ENCODE measurements at regions not wholly inside any gene's neighbourhood (a gene's known extent, or its start where the extent isn't known, plus 50 kb on each side); places are given as distances from the start of the nearest gene placed in this dataset.
"Not testable (repeated sequence)": the region's sequence is repeated elsewhere in the genome, so short reads cannot be mapped to it uniquely, and the experiment has no call there.

GRCh38 chrX:43423876-43424275 is 232.2 kb upstream of the MAOA start:
- DNase-seq = no peak

- no peak for DNase-seq
Observed at GRCh38 chrX:43436517-43436916, 219.6 kb upstream of the MAOA start.

GRCh38 chrX:43446752-43447151 is 209.3 kb upstream of the MAOA start:
- no peak for DNase-seq

GRCh38 chrX:43448688-43449087 is 207.4 kb upstream of the MAOA start:
- DNase-seq = peak; percentile 48

GRCh38 chrX:43450355-43450754 is 205.7 kb upstream of the MAOA start:
- DNase-seq = peak; percentile 69

GRCh38 chrX:43451976-43452686 is 204.0 kb upstream of the MAOA start:
- DNase-seq = not testable (repeated sequence)

GRCh38 chrX:43456063-43456462 is 200.0 kb upstream of the MAOA start:
- DNase-seq = no peak

- no peak for DNase-seq
Observed at GRCh38 chrX:43456906-43457305, 199.2 kb upstream of the MAOA start.

GRCh38 chrX:43467608-43468234 is 188.4 kb upstream of the MAOA start:
- no peak for DNase-seq

GRCh38 chrX:43469391-43470054 is 186.6 kb upstream of the MAOA start:
- DNase-seq = no peak

GRCh38 chrX:43474321-43474720 is 181.8 kb upstream of the MAOA start:
- DNase-seq = no peak

- DNase-seq = no peak
Observed at GRCh38 chrX:43479070-43479469, 177.0 kb upstream of the MAOA start.

GRCh38 chrX:43479850-43480249 is 176.2 kb upstream of the MAOA start:
- DNase-seq = no peak

GRCh38 chrX:43481576-43481975 is 174.5 kb upstream of the MAOA start:
- DNase-seq = no peak

GRCh38 chrX:43493756-43494155 is 162.3 kb upstream of the MAOA start:
- DNase-seq = no peak

- no peak for DNase-seq
Observed at GRCh38 chrX:43500246-43500645, 155.9 kb upstream of the MAOA start.

GRCh38 chrX:43500996-43501694 is 155.0 kb upstream of the MAOA start:
- DNase-seq = no peak

- no peak for DNase-seq
Observed at GRCh38 chrX:43504394-43504793, 151.7 kb upstream of the MAOA start.

- DNase-seq = no peak
Observed at GRCh38 chrX:43505769-43506168, 150.3 kb upstream of the MAOA start.

GRCh38 chrX:43508694-43509093 is 147.4 kb upstream of the MAOA start:
- DNase-seq = no peak

- DNase-seq = no peak
Observed at GRCh38 chrX:43510209-43510608, 145.9 kb upstream of the MAOA start.

GRCh38 chrX:43513085-43513484 is 143.0 kb upstream of the MAOA start:
- DNase-seq = no peak

- no peak for DNase-seq
Observed at GRCh38 chrX:43514820-43515219, 141.3 kb upstream of the MAOA start.

- no peak for DNase-seq
Observed at GRCh38 chrX:43522582-43522981, 133.5 kb upstream of the MAOA start.

Measured in NCI-H748 treated with DMSO at 0.1 percent for 48 hours (cell line).